OCI-LY7 (cell line): ENCODE measurements at regions not wholly inside any gene's neighbourhood (a gene's known extent, or its start where the extent isn't known, plus 50 kb on each side); places are given as distances from the start of the nearest gene placed in this dataset.
"Not testable (repeated sequence)": the region's sequence is repeated elsewhere in the genome, so short reads cannot be mapped to it uniquely, and the experiment has no call there.

Source experiments
- CTCF ChIP-seq: fragments of 200-600 bp; sonication (generic); conservative IDR thresholded peaks from 2 replicates; pipeline ENCODE4 v1.5.1; 2014; ENCODE audit warnings: mild to moderate bottlenecking, antibody characterized with exemption, low read length, moderate library complexity, mixed read lengths
- EZH2phosphoT487 ChIP-seq: fragments of 200-600 bp; sonication (generic); IDR thresholded peaks from 2 replicates; pipeline ENCODE4 v1.6.1; 2018; ENCODE audit warnings: low read depth, borderline replicate concordance, mild to moderate bottlenecking, mixed run types, antibody characterized with exemption, low read length, moderate library complexity, mixed read lengths

- not testable (repeated sequence) for TF ChIP-seq CTCF, EZH2phosphoT487
Observed at GRCh38 chr7:81286754-81287153, 367.9 kb upstream of the SEMA3C start.
